Kasumi-1 (cell line): ENCODE measurements at regions not wholly inside any gene's neighbourhood (a gene's known extent, or its start where the extent isn't known, plus 50 kb on each side); places are given as distances from the start of the nearest gene placed in this dataset.
A peak's percentile ranks its signal among the peaks of the same experiment; 100 is the strongest.

Source experiments
- DNase-seq, 2 experiments: peaks; one replicate each; lab custom pipeline; 2025; lab: John Stamatoyannopoulos, UW

DNA sequence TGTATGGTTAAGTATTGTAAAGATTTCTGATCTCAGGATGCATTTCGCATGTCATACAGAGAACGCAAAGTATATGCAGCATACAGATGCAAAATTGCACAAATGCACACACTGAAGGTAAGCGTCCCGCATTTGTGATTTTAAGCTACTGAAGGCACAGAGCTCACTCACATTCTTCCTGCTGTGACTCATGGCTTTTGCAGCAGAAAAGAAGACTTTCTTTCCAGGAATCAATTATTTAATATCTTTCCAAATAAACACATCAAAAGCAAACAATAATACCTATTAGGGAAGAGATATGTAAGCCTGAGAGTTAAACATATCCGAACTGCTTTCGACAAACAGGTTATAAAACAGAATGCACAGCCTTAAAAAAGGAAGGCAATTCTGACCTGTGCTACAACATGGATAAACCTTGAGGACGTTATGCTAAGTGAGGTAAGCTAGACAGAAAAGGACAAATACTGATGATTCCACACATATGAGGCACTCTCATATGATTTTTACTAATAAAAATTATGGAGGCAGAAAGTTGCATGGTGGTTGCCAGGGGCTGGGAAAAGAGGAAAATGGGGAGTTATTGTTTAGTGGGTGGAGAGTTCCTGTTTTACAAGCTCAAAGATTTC, 109.0 kb downstream of the TFAP2A start:
- no peak for DNase-seq

DNA sequence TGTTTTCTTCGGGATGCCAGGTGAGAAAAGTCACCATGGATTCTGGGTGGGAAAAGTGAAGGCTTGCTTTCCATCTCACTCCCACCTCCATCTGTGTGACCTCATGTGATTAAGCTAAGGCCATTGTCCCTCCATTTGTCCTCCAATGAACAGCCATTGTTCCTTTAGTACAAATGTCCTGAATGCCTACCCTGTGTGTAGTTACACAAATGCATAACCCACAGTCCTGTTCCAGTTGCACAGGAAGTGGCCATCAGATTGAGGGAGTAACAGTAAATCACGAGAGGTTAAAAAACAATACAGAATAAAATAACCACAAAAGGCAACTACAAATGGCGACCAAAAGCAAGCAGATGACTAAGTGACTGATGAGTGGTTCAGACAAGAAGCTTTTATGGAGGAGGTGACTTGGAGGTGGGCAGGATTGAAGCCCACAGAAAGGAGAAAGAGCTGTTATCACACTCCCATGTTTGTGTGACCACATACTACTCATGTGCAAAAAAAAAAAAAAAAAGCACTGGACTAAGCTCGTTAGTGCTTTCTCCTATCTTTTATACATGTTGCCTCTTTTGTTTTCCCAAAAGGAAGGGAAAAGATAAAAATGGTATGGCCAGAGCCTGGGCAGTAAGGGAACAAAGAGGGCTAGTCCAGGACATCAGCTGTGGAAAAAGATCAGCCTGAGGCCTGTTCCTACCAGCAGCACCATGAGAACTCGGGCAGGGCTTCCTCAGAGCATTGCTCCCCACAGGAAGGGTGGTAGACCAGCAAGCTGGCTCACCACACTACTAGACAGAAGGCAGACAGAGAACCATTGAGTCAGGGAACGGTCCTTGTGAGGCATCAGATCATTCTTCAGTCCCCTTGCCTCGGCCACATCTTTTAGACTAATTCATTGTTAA, 111.0 kb downstream of the TFAP2A start:
- no peak for DNase-seq

DNA sequence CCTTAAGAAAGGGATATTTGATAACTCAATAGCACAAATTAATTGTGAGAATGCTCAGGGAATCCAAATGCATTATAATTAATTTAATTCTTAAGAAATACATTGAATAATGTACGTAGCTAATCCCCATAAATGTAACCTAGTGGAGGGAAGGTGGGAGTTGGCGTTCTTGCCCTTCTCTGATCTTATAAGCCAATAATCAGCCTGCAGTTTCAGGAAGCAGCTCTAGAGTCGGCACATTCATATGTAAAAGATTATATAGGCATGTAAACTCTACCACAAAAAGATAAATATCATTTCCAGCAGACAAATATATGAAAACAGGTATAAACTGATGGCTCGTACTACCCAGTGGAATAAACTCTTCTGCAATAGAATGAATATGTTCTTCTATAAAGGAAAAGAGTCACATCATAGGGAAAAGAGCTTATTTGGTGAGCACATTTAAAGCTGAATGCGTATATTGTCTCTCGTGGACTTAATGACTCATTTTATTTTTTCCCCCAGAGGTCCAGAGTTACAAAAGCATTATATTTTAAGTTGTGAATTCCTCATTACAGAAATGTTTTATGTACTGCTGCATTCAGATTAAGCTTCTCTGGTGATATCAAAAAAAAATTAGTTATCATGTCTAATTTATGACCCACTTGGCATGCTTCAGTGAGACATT, 112.2 kb downstream of the TFAP2A start:
- no peak for DNase-seq

DNA sequence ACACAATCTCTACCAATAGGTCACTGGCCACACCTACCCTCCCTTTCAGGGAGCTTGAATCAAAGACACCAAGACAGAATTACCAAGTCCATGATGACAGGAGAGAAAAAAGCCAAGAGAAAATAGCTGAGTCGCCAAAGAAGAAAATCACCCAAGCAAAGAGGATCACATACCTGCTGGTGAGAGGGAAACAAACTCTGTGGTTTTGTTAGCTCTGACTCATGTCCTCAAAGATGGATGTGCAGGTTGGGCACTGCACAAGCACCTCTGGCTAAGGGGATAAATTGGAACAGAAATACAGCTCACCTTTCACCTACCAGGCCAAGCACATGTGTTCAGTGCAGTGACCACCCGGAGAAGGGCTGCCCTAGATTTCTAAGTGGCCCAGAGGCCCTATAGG, 114.8 kb downstream of the TFAP2A start:
- no peak for DNase-seq

DNA sequence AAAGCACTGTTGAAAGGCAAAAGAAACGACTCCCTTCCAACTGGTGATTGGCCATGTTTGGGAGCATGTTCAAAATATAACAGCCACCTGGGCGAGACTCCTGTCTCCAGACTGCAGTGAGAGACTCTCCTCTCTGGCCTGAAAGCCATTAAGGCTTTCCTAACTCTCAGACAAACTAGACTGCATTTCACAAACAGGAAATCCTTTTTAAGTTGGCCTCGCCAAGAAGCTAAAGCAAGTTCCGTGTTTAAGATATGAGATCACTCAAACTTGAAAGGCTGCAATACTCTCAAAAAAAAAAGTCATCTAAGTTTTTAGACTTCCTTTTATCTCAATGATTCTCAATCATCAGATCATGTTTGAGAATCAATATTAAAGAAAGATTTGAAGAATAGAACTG, 117.0 kb downstream of the TFAP2A start:
- peak; percentile 63 for DNase-seq

DNA sequence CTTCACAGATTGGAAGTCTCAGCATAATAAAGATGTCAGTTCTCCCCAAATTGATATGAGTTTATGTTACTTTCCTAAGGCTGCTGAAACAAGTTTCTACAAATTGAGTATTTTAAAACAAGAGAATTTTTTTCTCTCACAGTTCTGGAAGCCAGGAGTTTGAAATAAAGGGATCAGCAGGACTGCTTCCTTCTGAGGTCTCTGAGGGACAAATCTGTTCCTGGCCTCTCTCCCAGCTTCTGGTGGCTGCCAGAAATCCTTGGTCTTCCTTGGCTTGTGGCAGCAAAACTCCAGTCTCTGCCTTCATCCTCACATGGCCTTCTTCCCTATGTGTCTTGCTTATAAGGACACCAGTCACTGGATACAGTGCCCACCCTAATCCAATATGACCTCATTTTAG, 136.1 kb downstream of the TFAP2A start:
- DNase-seq: no peak

DNA sequence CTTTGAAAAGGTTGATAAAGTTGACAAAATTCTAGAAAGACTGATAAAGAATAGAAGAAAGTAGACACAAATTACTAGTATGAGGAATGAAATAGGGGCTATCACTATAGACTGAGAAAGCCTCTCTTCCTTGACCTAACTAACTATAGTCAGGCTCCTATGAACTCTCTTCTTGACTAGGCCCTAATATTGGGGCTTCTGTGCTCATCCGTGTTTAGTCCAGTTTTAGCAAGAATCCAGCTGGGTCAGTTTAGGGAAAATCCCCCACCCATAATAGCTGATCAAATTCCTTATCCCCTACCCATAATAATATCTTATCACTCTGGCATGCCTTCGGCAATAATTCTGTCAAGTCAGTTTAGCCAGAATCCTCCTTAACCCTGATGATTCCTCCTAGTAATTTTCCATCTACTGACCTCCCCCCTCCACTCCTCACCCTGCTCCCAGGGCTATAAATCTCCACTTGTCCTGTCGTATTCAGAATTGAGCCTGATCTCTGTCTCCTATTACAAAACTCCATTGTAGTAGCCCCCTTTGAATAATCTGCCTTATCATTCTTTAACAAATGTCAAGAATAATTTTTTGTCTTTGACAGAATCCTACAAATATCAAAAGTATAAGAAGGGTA, 138.1 kb downstream of the TFAP2A start:
- no peak for DNase-seq

DNA sequence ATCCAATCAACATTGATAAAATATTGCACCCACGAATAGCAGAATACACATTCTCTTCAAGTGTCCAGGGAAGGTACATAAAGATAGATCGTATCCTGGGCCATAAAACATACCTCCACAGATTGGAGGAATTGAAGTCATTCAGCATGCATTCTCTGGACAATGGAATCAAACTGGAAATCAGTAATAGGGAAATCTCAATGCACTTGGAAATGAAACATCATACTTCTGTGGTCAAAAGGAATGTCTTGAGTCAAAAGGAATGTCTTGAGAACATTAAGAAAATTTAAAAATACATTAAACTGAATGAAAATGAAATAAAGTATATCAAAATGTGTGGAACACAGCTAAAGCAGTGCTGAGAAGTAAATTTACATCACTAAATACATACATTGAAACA, 138.8 kb downstream of the TFAP2A start:
- no peak for DNase-seq

DNA sequence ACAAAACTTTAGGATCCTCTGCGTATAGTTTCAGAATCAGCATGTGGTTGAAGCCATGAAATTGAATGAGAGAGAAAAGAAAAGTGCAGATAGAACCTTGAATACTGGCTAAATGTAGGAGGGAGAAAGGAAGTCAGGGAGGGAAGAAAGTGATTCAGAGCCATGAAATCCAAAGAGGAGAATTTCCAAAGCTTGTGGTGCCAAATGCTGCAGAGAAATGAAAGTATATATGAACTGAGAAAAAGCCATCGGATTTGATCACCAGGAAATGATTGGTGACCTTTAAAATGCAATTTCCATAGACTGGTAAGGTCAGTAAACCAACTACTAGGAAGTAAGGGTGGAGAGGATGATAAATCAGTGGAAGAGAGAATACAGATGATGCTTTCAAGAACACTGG, 142.3 kb downstream of the TFAP2A start:
- no peak for DNase-seq

DNA sequence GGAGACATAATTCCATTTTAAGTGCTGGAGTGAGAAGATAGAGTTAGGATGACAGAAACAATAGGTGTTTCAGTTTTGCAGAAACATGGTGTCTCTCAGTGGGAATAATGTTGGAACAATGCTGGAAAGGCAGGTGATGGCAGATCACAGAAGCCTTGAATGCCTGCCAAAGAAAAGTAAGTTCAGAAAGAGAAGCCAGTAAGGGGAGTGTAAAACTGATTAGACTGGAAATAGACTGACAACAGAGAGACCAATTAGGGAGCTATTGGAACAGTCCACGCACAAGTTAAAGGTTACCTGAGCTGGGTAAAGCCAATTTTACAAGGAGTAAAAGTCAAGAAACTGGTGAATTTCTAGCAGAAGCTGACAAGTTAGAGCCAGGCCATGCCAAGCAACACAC, 142.9 kb downstream of the TFAP2A start:
- no peak for DNase-seq

DNA sequence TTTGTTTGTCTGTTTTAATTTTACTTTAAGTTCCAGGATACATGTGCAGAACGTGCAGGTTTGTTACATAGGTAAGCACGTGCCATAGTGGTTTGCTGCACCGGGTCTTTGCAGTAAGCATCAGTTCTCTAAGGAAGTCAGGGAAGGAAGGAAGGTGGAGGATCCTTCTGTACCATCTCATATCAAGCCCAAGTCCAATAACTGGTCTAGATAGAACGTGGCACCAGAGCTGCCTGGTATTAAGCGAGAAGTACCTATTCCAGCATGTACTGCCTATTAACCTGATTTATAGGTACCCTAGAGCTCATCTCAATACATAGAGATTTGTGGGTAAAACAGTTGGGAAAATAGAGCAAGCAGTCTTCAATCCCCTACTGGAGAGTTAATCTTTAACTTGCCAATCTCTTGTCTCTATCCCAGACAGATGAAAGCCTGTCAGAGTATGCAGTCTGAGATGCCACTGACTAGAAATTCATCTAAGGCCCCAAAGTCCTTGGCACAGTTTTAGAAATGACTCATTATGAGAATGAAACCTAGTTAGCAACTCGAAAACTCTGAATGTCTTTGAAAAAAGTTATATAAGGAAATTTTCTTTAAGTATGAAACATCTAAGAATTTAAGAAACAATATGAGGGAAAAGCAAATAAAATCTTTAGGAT, 144.9 kb downstream of the TFAP2A start:
- DNase-seq: no peak

DNA sequence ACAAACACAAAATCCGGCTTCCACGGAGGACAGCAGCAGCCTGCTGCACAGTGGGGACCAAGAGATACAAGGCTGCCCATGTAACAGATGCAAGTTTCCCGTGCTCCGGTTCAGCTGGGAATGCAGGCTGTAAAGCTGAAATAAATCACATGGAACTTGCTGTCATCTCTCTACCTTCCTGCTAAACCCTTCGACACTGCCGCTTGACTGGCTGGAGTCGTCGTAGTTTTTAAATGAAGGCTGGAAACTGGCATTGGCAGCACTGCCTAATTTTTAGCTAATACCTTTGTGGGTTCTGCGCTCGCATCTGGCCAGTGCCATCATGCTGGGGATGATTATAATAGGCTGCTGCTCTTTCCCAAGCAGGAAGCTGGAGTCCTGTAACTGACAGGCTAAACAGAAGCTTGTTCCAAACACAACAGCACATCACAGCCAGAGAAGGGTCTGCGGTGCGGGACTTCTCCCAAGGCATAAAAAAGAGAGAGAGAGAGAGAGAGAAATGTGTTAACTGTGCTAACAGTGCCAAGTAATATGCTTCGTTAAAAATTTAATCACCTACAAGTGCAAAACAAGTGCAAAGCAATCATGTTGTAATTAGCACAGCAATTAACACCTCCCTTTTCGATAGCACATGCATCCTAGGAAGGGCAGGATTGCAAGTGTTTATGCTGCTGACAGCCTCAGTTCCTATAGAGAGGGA, 146.1 kb downstream of the TFAP2A start:
- DNase-seq: no peak

DNA sequence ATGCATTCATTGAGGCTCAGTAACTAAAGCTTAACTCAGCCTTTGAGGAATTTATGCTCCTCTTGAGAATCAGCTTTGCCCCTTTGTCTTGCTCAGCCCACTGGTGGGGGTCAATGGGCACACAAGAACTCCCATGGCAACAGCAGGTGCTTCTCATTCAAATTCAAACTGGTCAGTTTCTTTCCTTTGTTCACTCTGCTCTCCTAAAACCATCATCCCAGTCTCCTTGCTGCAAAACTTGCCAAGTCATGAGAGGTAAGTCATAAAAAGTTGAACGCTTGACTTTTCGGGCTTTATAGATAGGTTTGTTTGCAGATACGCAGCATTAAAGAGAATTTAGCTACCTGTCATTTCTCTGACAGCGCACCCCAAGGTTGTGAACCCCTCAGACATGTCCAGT, 146.8 kb downstream of the TFAP2A start:
- no peak for DNase-seq

DNA sequence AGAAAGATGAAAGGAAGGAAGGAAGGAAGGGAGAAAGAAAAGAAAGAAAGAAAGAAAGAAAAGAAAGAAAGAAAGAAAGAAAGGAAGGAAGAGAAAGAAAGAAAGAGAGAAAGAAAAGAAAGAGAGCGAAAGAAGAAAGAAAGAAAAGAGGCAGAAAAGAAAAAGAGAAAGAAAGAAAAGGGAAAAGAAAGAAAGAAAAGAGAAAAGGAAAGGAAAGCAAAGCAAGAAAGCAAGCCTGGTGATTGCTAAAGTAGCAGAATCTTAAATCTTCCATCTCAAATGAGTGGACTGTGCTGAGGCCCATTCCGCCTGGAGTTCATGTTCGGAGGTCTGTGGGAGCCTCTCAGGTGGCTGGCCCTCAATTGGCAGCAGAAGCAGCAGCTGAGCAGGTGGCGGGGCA, 148.4 kb downstream of the TFAP2A start:
- no peak for DNase-seq

DNA sequence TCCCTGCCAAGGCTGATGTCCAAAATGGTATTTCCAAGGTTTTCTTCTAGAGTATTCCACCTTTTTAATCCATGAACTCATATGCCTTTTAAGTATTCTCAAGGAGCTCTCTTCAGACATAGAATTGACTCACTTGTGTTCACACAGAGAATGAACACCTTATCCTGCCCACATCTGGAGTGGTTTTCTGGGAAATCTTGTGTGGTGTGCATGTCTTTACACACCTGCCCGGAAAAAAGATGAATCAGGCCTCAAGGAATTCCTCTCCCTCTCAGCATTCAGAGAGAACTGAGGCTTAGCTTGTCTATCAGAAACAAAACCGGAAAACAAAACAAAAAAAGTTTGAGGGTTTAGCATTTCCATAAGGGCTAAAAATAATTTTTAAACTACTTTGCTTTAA, 148.8 kb downstream of the TFAP2A start:
- DNase-seq: no peak

DNA sequence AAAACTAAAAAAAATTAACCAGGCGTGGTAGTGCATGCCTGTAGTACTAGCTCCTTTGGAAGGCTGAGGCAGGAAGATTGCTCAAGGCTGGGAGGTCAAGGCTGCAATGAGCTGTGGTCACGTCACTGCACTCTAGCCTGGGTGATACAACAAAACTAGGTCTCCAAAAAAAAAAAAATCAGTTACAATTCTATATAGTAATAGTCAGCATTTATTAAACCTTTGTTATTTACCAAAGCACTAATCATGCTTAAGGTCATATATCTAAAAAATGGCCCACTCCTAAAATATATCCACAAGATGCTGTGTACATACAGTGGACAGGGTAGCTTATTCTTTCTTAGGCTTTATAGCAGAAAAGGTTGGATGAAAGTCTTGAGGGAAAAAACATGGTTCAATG, 152.4 kb downstream of the TFAP2A start:
- DNase-seq: no peak

DNA sequence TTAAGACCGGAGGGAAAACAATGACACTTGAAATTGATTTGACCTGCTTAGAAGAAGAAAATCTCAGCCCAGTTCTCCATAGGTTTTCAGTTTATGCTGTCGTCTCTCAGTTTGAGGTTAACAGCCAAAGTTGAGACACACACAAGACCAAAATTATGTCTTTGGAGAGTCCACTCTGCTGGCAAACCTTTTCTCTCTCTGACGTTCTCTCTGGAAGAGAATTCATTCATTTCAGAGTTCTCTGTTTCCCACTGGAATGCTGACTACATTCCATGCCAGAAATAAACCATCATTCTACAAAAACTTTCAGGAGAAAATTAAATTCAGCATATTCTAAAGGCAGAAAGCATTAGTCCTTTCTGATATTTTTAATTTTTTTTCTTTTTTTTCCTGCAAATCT, 155.2 kb downstream of the TFAP2A start:
- no peak for DNase-seq

DNA sequence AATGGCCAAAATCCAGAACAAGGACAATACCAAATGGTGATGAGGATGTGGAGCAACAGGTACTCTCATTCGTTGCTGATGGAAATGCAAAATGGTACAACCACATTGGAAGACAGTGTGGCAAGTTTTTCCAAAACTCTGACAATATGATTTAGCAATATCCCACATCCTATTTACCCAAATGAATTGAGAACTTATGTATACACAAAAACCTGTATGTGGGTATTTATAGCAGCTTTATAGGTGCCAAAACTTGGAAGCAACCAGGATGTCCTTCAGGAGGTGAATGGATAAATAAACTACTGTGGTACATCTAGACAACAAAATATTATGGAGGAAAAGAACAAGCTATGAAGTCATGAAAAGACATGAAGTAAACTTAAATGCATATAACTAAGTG, 156.5 kb downstream of the TFAP2A start:
- no peak for DNase-seq

DNA sequence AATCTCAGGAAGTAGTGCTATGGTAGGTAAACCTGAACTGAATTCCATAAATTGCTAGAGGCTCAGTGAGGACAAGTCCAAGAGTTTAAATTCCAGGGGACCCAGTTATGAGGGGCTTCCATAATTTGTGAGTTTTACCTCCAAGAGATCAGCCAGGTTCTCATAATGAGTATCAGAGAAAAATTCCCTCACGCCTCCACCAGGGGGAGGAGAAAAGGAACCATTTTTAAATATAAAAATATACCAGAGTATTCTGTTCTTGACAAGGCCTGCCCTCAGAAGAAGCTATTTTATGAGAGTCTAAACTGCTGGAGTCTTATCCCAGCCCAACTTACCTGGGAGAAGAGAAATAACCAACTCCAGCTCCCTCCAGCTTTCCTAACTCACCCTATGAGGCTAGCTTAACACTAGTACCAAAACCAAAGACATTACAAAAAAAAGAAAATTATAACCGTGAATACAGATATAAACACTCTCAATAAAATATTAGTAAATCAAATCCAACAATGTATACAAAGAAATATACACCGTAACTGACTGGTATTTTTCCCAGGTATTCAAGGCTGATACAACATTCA, 158.7 kb downstream of the TFAP2A start:
- peak in 1 of 2 experiments; percentile 33 for DNase-seq

DNA sequence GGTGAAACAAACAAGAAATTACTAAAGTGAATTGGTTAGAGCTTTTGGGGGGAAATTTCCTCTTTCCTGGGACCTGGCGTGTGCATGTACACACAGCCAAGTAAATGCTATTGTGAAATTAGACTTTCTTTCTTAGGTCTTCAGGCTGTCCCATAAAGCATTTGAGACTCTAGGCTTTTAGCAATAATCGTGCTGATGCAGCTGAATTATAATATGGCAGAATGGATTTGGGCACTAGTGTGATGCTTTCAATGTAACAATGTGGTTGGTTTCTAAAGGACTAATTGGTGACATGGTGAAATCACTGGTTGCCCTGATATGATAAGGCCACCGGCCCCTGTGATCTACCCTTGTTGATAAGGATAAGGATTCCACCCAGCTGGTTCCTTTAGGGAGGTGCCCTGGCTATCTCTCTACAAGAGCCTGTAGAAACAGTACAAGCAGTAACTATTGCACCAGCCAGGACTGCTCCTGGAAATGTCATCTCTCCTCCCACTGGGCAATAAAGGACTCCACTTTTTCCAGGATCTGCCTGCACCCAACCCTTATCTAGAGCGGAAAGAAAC, 164.1 kb downstream of the TFAP2A start:
- no peak for DNase-seq

DNA sequence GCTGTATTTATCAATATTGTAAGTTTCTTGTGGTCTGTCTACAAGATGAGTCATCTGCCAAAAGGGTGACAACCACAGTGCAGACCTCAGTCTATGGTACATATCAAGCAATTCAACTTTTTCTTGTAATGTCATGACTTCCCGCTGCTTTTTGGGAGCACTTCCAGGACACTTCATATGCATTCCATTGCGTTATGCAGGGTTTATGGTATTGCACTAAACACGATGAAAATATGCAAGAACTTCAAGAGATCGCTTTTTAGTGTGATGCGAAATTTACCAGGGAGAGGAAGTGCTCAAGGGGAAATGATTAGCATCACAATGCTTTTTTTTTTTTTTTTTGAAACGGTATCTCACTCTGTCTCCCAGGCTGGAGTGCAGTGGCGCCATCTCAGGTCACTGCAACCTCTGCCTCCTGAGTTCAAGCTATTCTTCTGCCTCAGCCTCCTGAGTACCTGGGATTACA, 166.5 kb downstream of the TFAP2A start:
- peak; percentile 18 to 19 for DNase-seq
